GM21360 (cell line): ENCODE measurements at regions not wholly inside any gene's neighbourhood (a gene's known extent, or its start where the extent isn't known, plus 50 kb on each side); places are given as distances from the start of the nearest gene placed in this dataset.
A peak's percentile ranks its signal among the peaks of the same experiment; 100 is the strongest.
"Not testable (repeated sequence)": the region's sequence is repeated elsewhere in the genome, so short reads cannot be mapped to it uniquely, and the experiment has no call there.

ENCODE experiments used
- ATAC-seq: cut with Tn5 transposase; IDR thresholded peaks from one replicate; pipeline ENCODE4 v1.9.1; 2021; ENCODE audit warnings: mild to moderate bottlenecking, moderate library complexity; ENCODE audit not compliant: unreplicated experiment

GRCh38 chr6:79431537-79431933, 105.7 kb downstream of the LCA5 start:
- ATAC-seq = no peak

DNA sequence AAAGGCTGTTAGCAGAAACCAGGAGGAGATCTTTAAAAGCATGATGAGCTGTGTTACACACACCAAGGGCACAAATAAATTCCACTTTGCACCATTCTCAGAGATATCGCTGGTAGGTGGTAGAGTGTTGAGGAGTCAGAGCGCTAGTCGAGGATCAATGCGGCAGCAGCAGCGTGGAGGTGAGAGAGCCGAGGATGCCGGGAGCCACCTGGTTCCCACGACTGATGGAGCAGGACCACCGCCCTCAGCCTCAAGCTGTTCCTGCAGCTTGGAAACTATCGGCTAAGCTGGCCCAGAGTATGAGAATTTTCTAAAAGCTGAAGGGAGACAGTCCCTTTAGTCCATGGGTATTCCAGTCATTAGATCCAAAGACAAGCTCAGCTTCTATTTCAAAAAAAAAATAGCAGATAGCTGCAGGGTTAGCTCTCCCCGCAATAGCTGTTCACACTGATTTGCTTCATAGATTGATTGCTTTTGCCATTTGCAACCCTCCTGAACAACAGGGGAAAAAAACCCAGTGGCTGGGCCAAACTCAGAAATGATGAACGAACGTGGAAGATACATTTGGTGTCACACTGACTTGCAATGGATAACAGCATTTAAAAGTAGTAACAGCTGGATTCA, 106.2 kb downstream of the LCA5 start:
- ATAC-seq = no peak

GRCh38 chr6:79427721-79428120, 109.5 kb downstream of the LCA5 start:
- no peak for ATAC-seq

DNA sequence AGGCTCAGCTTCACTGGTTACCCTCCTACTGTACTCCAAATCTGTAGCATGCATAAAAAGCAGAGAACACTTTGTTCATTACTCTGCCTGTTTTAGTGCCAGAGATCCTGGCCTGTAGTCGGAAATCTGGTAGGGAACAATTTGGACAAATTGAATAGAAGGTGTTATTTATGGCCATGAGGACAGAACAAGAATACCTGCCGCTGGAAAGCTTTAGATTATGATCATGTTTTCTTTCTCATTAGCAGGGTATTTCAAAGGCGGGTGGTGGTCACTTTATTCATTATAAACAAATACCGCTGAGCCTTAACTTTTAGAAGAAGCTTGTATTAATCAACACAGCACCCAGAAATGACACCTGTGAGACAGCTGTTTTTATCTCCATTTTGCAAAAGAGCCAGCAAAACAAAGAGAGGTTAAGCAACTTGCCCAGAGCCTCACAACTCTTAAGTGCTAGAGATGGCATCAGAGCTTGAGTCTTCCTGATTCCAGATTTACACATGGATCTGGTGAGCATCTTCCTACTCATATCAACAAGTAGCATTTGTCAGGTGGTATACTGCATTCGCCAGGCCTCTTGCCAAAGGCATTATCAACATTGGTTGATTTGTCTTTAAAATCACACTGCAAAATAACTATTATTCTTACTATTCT, 110.5 kb downstream of the LCA5 start:
- no peak for ATAC-seq

DNA sequence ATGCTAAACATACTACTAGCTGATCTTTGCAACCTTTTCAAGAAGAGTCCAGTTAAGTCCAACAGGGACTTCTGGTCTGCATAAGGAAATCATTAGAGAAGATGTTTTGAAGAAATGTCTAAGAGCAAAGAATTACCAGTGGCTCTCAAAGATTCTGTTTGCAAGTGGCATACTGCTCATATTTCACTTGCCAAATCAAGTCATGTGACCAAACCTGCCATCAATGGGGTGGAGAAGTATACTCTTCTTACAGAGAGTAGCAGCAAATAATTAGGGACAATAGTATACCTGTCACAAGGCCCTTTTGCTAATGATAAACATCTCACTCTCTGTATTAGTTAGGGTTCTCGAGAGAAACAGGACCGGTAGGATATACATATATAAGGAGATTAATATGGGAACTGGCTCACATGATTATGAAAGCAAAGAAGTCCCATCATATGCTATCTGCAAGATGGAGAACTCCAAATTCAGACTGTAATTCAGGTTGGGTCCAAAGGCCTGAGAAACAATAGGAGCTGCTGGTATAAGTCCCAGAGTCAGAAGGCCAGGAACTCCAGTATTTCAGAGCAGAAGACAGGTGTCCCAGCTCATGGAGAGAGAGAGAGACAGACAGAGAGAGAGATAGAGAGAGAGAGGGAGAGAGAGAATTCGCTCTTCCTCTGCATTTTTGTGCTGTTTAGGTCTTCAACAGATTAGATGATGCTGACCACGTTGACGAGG, 111.5 kb downstream of the LCA5 start:
- no peak for ATAC-seq

DNA sequence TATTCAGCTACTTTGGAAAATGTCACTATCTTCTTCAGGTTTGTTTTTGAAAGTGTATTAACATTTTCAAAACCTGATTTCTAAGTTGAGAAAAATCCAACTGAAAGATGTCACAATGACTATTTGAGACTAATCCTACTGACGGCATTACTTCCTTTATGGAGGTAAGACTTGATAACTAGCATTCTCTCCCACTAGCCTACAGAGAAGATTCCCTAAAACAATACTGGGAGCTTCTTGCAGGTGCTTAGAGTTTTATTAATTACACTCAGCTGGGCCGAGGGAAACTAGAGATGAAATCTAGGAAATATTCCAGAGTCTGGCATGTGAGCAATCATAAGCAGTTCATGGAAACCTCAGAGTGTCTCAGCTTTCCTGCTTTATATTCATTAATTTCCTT, 114.0 kb downstream of the LCA5 start:
- ATAC-seq = no peak

GRCh38 chr6:79422666-79423065, 114.6 kb downstream of the LCA5 start:
- ATAC-seq = no peak

- peak; percentile 87 for ATAC-seq
Measured at GRCh38 chr6:79421707-79422484, 115.3 kb downstream of the LCA5 start.

DNA sequence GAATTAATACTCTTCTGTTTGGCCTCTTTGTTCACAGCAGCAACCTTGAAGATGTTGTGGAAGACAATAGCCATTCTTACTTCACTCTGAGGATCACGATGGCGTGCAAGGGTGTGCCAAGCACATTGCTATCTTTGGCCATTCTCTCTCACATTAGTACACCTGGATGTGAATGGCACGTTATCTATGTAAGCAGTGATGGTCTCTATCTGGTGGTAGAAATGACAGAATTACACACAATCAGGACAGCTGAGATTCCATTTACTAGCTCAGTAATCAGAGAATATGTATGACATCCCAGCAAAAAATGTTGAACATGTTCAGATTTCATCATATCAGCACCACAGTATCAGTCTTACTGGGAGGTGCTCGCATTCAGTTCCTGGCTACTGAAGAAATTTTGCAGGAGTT, 116.2 kb downstream of the LCA5 start:
- no peak for ATAC-seq

GRCh38 chr6:79420054-79420453, 117.2 kb downstream of the LCA5 start:
- ATAC-seq = peak; percentile 43

- ATAC-seq = no peak
Measured at GRCh38 chr6:79416931-79417330, 120.3 kb downstream of the LCA5 start.

DNA sequence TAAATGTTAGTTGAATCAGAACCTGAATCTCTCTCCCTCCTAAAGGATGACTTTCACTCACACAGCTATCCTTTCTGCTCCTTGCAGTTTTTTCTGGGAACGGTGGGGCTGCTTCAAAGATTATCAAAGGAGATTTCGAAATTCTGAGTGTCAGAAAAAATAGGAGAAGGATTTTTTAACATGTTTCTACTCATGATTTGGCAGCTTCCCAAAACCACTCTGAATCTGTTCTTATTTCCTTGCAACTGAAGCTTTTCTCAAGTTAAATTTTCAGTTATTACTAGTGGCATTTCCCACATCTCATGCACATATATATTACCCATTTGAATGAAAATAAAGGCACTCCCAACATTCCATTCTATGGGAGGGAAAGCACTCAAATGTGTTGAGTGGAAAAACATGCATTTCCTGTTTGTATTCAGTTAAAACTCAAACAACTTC, 123.6 kb downstream of the LCA5 start:
- no peak for ATAC-seq

GRCh38 chr6:79410806-79411205, 126.4 kb downstream of the LCA5 start:
- no peak for ATAC-seq

DNA sequence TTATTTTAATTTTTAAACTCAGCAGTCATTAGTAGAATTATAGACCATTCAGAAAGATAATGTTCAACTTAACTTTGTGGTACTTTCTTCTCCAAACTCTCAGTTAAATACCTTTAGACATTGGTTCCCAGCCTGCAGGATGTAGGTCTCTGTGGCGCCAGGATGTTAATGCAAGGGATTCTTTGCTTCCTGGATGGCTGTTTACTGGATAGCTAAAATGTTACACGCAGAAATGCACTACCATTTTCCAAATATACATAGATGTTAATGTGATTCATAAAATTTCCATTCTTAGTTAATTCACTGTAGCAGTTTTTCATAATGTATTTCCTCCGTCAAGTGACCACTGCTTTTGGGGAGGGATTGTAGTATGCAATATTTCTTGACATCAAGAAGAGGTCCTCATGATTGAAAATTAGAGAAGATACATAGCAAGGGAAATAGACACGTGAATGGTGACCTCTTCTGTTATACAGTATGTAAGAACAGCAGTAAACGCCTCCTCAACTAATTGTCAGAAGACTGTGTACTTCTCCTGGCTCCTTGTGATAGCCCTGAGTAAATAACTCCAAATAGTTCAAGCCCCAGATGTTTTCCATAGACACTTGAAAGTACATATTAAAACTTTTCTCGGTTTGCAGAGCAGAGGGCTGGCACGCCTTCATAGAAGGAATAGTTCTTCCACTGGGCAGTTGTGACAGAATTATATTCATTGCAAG, 128.8 kb downstream of the LCA5 start:
- ATAC-seq = no peak

DNA sequence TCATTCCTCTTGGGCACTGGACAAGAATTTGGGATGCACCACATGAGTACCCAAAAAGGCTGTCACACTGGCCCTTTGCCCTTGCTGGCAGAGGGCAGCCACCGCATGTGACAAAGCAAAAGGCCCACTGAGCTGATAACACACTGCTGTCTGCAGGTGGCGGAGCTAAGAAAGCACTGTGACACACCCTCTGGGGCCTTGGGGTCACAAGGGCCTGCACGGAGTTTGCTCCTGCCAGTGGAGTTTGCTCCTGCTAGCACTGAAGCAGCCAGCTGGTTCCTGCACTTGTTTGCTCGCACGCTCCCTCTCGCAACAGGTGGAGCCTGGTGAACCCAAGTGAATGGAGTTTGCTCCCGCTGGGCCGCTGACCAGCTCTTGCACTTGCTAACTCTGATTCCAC, 132.6 kb downstream of the LCA5 start:
- ATAC-seq = no peak

DNA sequence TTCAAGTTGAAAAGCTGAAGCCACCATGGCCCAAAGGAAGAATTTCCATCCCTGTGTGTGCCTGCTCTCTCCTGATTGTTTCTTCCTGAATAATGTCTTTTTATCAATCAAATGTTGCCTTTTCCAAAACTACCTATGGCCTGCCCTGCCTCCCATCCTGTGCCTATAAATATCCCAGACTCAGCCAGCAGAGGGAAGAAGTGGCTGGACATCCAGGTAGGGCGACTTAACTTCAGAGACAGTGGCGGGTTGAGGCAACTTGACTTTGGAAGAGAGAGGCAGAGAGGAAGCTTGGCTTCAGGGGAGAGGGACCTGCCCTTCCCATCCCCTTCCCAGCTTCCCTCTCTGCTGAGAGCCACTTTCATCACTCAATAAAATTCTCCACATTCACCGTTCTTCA, 133.0 kb downstream of the LCA5 start:
- ATAC-seq = no peak

GRCh38 chr6:79403563-79403962, 133.7 kb downstream of the LCA5 start:
- no peak for ATAC-seq

DNA sequence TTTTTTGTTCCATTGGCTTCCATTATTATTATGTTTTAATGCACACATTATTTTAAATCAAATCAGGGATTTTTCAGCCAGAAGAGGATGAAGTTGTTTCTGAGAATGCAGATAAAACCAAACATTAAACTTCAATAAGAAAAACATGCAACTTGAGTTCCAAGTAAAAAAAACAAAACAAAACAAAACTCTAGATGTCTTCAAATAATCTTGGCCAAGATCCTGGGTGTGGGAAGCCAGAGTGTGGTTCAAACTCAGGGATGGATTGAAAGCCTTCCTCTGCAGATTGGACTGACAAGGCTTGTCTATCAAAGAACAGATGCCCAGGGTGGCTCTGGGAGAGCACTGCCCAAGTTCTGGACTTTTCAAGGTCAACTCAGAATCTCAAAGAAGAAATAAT, 134.1 kb downstream of the LCA5 start:
- no peak for ATAC-seq

DNA sequence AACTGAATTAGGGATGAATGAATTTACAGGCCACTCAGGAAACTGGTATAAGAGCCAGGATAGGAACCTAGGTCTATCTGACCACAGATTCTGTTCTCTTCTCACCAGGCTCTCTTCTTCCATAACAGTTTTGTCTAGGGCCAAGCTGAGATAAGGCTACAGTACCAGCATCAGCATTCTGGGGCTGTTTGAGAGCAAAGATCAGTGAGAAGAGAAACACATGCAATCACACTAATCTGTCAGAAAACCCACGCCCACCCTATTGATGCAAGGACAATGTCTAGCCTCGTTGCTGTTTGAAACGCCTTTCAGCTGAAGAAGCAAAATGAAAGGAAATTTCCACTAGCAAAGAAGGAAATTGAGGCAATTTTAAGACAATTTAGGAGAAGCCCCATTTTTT, 137.7 kb downstream of the LCA5 start:
- ATAC-seq = no peak

GRCh38 chr6:79398617-79399016, 138.6 kb downstream of the LCA5 start:
- not testable (repeated sequence) for ATAC-seq

- no peak for ATAC-seq
Measured at GRCh38 chr6:79396625-79397024, 140.6 kb downstream of the LCA5 start.
